GM21423 (cell line): ENCODE measurements at regions not wholly inside any gene's neighbourhood (a gene's known extent, or its start where the extent isn't known, plus 50 kb on each side); places are given as distances from the start of the nearest gene placed in this dataset.

Experiments used
- ATAC-seq: cut with Tn5 transposase; IDR thresholded peaks from one replicate; pipeline ENCODE4 v1.9.1; 2021; ENCODE audit warnings: mild to moderate bottlenecking, moderate library complexity; ENCODE audit not compliant: unreplicated experiment

GRCh38 chr14:44720707-44721106 lies 213.6 kb upstream of the FSCB start:
- no peak for ATAC-seq

- no peak for ATAC-seq
Measured at GRCh38 chr14:44712024-44712815, 205.1 kb upstream of the FSCB start.

GRCh38 chr14:44701563-44702263 lies 194.6 kb upstream of the FSCB start:
- no peak for ATAC-seq

- no peak for ATAC-seq
Measured at GRCh38 chr14:44700694-44701093, 193.6 kb upstream of the FSCB start.

- ATAC-seq: no peak
Measured at GRCh38 chr14:44700184-44700583, 193.1 kb upstream of the FSCB start.

- ATAC-seq: no peak
Measured at GRCh38 chr14:44699391-44699790, 192.3 kb upstream of the FSCB start.

- no peak for ATAC-seq
Measured at GRCh38 chr14:44669496-44669895, 162.4 kb upstream of the FSCB start.

GRCh38 chr14:44663136-44663535 lies 156.1 kb upstream of the FSCB start:
- ATAC-seq: no peak

GRCh38 chr14:44662250-44662891 lies 155.3 kb upstream of the FSCB start:
- no peak for ATAC-seq

- ATAC-seq: no peak
Measured at GRCh38 chr14:44658389-44658696, 151.3 kb upstream of the FSCB start.

- ATAC-seq: no peak
Measured at GRCh38 chr14:44657696-44658388, 150.8 kb upstream of the FSCB start.

GRCh38 chr14:44657203-44657602 lies 150.1 kb upstream of the FSCB start:
- ATAC-seq: no peak

- no peak for ATAC-seq
Measured at GRCh38 chr14:44654591-44654990, 147.5 kb upstream of the FSCB start.

GRCh38 chr14:44653641-44654040 lies 146.6 kb upstream of the FSCB start:
- no peak for ATAC-seq

- ATAC-seq: no peak
Measured at GRCh38 chr14:44652640-44653039, 145.6 kb upstream of the FSCB start.

GRCh38 chr14:44649061-44649460 lies 142.0 kb upstream of the FSCB start:
- no peak for ATAC-seq

GRCh38 chr14:44640416-44640815 lies 133.3 kb upstream of the FSCB start:
- ATAC-seq: no peak

GRCh38 chr14:44639781-44640385 lies 132.8 kb upstream of the FSCB start:
- ATAC-seq: no peak

GRCh38 chr14:44634692-44635091 lies 127.6 kb upstream of the FSCB start:
- ATAC-seq: no peak

GRCh38 chr14:44626423-44626822 lies 119.3 kb upstream of the FSCB start:
- no peak for ATAC-seq

- ATAC-seq: no peak
Measured at GRCh38 chr14:44625098-44625497, 118.0 kb upstream of the FSCB start.
